ENCODE measurements at regions not wholly inside any gene's neighbourhood (a gene's known extent, or its start where the extent isn't known, plus 50 kb on each side); places are given as distances from the start of the nearest gene placed in this dataset.

- TF ChIP-seq CTCF (IDR thresholded peaks at IDR 0.05; ENCODE audit: low read depth, low read length) = no peak
- H3K4me3 ChIP-seq (ENCODE audit: low read depth, low read length) = no peak overlapping the region
Observed at GRCh38 chr1:106619080-106619826, 437.2 kb upstream of the PRMT6 start.

GRCh38 chr1:106619827-106620134 lies 436.7 kb upstream of the PRMT6 start:
- TF ChIP-seq CTCF (IDR thresholded peaks at IDR 0.05; ENCODE audit: low read depth, low read length) = no peak

GRCh38 chr1:106620521-106620954 lies 435.9 kb upstream of the PRMT6 start:
- no peak overlapping the region for H3K4me3 ChIP-seq (ENCODE audit: low read depth, low read length)
- TF ChIP-seq CTCF (IDR thresholded peaks at IDR 0.05; ENCODE audit: low read depth, low read length) = no peak

More at GRCh38 chr1:106619827-106620134, 436.7 kb upstream of the PRMT6 start:
- no peak overlapping the region for H3K4me3 ChIP-seq (ENCODE audit: low read depth, low read length)

GRCh38 chr1:106621853-106622252 lies 434.6 kb upstream of the PRMT6 start:
- no peak overlapping the region for H3K4me3 ChIP-seq (ENCODE audit: low read depth, low read length)
- no peak for TF ChIP-seq CTCF (IDR thresholded peaks at IDR 0.05; ENCODE audit: low read depth, low read length)

GRCh38 chr1:106637566-106637965 lies 418.9 kb upstream of the PRMT6 start:
- no peak for TF ChIP-seq CTCF (IDR thresholded peaks at IDR 0.05; ENCODE audit: low read depth, low read length)

GRCh38 chr1:106646261-106646784 lies 410.2 kb upstream of the PRMT6 start:
- no peak overlapping the region for H3K4me3 ChIP-seq (ENCODE audit: low read depth, low read length)
- TF ChIP-seq CTCF (IDR thresholded peaks at IDR 0.05; ENCODE audit: low read depth, low read length) = no peak

More at GRCh38 chr1:106637566-106637965, 418.9 kb upstream of the PRMT6 start:
- H3K4me3 ChIP-seq (ENCODE audit: low read depth, low read length) = no peak overlapping the region

- H3K4me3 ChIP-seq (ENCODE audit: low read depth, low read length) = no peak overlapping the region
- no peak for TF ChIP-seq CTCF (IDR thresholded peaks at IDR 0.05; ENCODE audit: low read depth, low read length)
Observed at GRCh38 chr1:106646816-106647215, 409.7 kb upstream of the PRMT6 start.
